Neural progenitor cell (in vitro differentiated cells): ENCODE measurements at regions not wholly inside any gene's neighbourhood (a gene's known extent, or its start where the extent isn't known, plus 50 kb on each side); places are given as distances from the start of the nearest gene placed in this dataset.

ENCODE experiments used
- DNase-seq: peaks from one replicate; pipeline ENCODE4 v3.0.0-alpha.2; 2016; ENCODE audit warnings: low spot score
- H2AFZ ChIP-seq: fragments of 200-600 bp; sonication (generic); replicated peaks from 2 replicates; pipeline ENCODE4 v1.6.1; 2016; ENCODE audit warnings: antibody characterized with exemption
- H3F3A ChIP-seq: fragments of 200-600 bp; sonication (generic); 2 replicates; pipeline ENCODE4 v1.6.1; 2016; ENCODE audit warnings: antibody characterized with exemption, low read depth
- H3K27ac ChIP-seq: fragments of 200-600 bp; sonication (generic); 2 replicates; pipeline ENCODE4 v1.5.1; 2016; ENCODE audit warnings: mild to moderate bottlenecking
- H3K27me3 ChIP-seq: fragments of 200-600 bp; sonication (generic); 2 replicates; pipeline ENCODE4 v1.6.1; 2016; ENCODE audit warnings: mild to moderate bottlenecking, moderate library complexity
- H3K36me3 ChIP-seq: fragments of 200-600 bp; sonication (generic); 2 replicates; pipeline ENCODE4 v1.5.1; 2016
- H3K4me1 ChIP-seq: fragments of 200-600 bp; sonication (generic); 2 replicates; pipeline ENCODE4 v1.6.1; 2016; ENCODE audit warnings: mixed run types
- H3K4me2 ChIP-seq: fragments of 200-600 bp; sonication (generic); 2 replicates; pipeline ENCODE4 v1.6.1; 2016
- H3K4me3 ChIP-seq: fragments of 200-600 bp; sonication (generic); 2 replicates; pipeline ENCODE4 v1.5.1; 2016
- H3K79me2 ChIP-seq: fragments of 200-600 bp; sonication (generic); 2 replicates; pipeline ENCODE4 v1.6.1; 2016; ENCODE audit warnings: low read depth
- H3K9ac ChIP-seq: fragments of 200-600 bp; sonication (generic); 2 replicates; pipeline ENCODE4 v1.6.1; 2016
- H3K9me3 ChIP-seq: fragments of 200-600 bp; sonication (generic); 2 replicates; pipeline ENCODE4 v1.5.1; 2016; ENCODE audit warnings: low read depth
- H4K20me1 ChIP-seq: fragments of 200-600 bp; sonication (generic); 2 replicates; pipeline ENCODE4 v1.6.1; 2016; ENCODE audit warnings: low read depth
- H3K27ac Mint-ChIP-seq: 3 replicates; pipeline ENCODE4 v1.8.0; 2021; ENCODE audit warnings: mixed read lengths
- H3K27me3 Mint-ChIP-seq: 2 replicates; pipeline ENCODE4 v1.8.0; 2022; ENCODE audit warnings: low read depth, mild to moderate bottlenecking, inconsistent platforms, moderate library complexity, mixed read lengths; ENCODE audit not compliant: insufficient read depth
- H3K36me3 Mint-ChIP-seq: 3 replicates; pipeline ENCODE4 v1.8.0; 2021; ENCODE audit warnings: mixed read lengths
- H3K4me1 Mint-ChIP-seq: 3 replicates; pipeline ENCODE4 v1.8.0; 2021; ENCODE audit warnings: mixed read lengths
- H3K4me3 Mint-ChIP-seq: 3 replicates; pipeline ENCODE4 v1.8.0; 2021; ENCODE audit warnings: mild to moderate bottlenecking, moderate library complexity, mixed read lengths
- H3K9me3 Mint-ChIP-seq: 3 replicates; pipeline ENCODE4 v1.8.0; 2020; ENCODE audit warnings: mixed read lengths
- EZH2 ChIP-seq: fragments of 200-600 bp; sonication (generic); IDR thresholded peaks from 2 replicates; pipeline ENCODE4 v1.6.1; 2017; ENCODE audit warnings: antibody characterized with exemption, mild to moderate bottlenecking, moderate library complexity
- EZH2phosphoT487 ChIP-seq: fragments of 200-600 bp; sonication (generic); IDR thresholded peaks from 2 replicates; pipeline ENCODE4 v1.6.1; 2017; ENCODE audit warnings: antibody characterized with exemption
- TF ChIP-seq, protein P1 (sequence below): fragments of 200-600 bp; sonication (generic); IDR thresholded peaks from 2 replicates; pipeline ENCODE4 v1.5.1; 2017; ENCODE audit warnings: antibody characterized with exemption, mild to moderate bottlenecking

DNA sequence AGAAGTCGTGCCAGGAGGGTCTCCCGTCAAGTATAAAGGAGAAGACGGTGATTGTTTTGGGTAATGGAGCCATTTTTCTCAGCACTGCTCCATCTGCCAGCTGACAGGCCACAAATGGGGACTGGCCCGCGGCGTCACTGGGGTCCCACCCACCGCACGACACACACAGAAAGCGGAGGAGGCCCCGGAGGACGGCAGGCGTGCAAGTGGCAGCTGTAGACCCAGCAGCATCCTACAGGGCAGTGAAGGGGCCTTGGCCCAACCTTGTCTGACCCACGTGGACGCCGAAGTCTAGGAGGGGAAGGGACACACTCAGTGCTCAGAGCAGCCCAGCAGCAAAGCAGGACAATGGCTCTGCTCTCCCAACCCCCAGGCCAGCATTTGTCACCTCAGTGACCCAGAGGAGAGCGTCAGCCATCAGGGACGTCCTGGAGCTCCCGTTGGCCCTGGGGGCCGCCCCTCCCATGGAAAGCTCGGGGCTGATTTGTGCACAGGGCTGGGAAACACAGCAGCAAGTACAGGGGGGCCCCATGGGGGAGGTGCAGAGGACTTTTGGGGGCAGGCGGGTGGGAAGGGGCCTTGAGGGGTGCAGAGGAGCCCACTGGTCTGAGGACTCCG, 644.4 kb downstream of the BRD1 start:
- Mint-ChIP-seq H3K27me3 (peaks cover 8% of the 10 kb centered on the region), H3K36me3 (no peaks in the 10 kb centered on the region), H3K9me3 (peaks cover 9% of the 10 kb centered on the region), H3K27ac (no peak overlapping the region), H3K4me3 (no peak overlapping the region), H3K4me1 (peaks cover 4% of the 10 kb centered on the region)
- H3K27me3 ChIP-seq = no peaks in the 10 kb centered on the region
- no peak overlapping the region for H3K4me2 ChIP-seq
- TF ChIP-seq EZH2 = no peak
- no peak overlapping the region for H2AFZ ChIP-seq
- no peaks in the 10 kb centered on the region for H3F3A ChIP-seq
- no peaks in the 10 kb centered on the region for H4K20me1 ChIP-seq
- no peak overlapping the region for H3K27ac ChIP-seq
- H3K79me2 ChIP-seq = no peaks in the 10 kb centered on the region
- H3K4me1 ChIP-seq = no peaks in the 10 kb centered on the region
- DNase-seq = no peak
- no peaks in the 10 kb centered on the region for H3K9me3 ChIP-seq
- H3K9ac ChIP-seq = no peak overlapping the region
- no peaks in the 10 kb centered on the region for H3K36me3 ChIP-seq
- H3K4me3 ChIP-seq = no peak overlapping the region

DNA sequence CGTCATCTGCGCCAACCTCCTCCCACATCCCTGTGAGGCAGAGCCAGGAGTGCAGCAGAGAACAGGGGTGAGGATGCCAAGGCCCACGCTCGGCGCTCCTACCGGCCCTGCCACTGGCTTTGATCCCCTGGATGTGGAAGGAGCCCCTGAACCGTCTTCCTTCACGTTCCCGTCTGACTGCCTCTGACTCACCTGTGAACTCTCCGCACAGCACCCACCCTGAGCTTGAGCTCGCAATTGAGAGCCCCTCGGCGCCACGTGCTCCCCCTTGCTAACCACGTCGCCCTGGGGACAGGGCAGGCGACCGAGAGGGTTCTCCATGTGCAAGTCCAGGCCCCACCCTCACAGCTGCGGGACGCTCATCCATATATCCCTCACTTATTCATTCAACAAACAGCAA, 645.3 kb downstream of the BRD1 start:
- Mint-ChIP-seq H3K36me3 (no peaks in the 10 kb centered on the region), H3K9me3 (peaks cover 4% of the 10 kb centered on the region), H3K4me3 (no peak overlapping the region), H3K4me1 (peaks cover 4% of the 10 kb centered on the region), H3K27ac (no peak overlapping the region), H3K27me3 (peaks cover 8% of the 10 kb centered on the region)
- H3K4me1 ChIP-seq = no peaks in the 10 kb centered on the region
- H3K9ac ChIP-seq = no peak overlapping the region
- no peak overlapping the region for H3K27ac ChIP-seq
- no peak overlapping the region for H3K4me3 ChIP-seq
- TF ChIP-seq, protein P1, sequence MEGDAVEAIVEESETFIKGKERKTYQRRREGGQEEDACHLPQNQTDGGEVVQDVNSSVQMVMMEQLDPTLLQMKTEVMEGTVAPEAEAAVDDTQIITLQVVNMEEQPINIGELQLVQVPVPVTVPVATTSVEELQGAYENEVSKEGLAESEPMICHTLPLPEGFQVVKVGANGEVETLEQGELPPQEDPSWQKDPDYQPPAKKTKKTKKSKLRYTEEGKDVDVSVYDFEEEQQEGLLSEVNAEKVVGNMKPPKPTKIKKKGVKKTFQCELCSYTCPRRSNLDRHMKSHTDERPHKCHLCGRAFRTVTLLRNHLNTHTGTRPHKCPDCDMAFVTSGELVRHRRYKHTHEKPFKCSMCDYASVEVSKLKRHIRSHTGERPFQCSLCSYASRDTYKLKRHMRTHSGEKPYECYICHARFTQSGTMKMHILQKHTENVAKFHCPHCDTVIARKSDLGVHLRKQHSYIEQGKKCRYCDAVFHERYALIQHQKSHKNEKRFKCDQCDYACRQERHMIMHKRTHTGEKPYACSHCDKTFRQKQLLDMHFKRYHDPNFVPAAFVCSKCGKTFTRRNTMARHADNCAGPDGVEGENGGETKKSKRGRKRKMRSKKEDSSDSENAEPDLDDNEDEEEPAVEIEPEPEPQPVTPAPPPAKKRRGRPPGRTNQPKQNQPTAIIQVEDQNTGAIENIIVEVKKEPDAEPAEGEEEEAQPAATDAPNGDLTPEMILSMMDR = no peak
- TF ChIP-seq EZH2phosphoT487 = no peak
- TF ChIP-seq EZH2 = no peak
- no peaks in the 10 kb centered on the region for H3K27me3 ChIP-seq
- no peaks in the 10 kb centered on the region for H3F3A ChIP-seq
- H3K9me3 ChIP-seq = no peaks in the 10 kb centered on the region
- H3K79me2 ChIP-seq = no peaks in the 10 kb centered on the region
- H2AFZ ChIP-seq = no peak overlapping the region
- H3K4me2 ChIP-seq = no peak overlapping the region
- DNase-seq = no peak
- H3K36me3 ChIP-seq = no peaks in the 10 kb centered on the region
- H4K20me1 ChIP-seq = no peaks in the 10 kb centered on the region

DNA sequence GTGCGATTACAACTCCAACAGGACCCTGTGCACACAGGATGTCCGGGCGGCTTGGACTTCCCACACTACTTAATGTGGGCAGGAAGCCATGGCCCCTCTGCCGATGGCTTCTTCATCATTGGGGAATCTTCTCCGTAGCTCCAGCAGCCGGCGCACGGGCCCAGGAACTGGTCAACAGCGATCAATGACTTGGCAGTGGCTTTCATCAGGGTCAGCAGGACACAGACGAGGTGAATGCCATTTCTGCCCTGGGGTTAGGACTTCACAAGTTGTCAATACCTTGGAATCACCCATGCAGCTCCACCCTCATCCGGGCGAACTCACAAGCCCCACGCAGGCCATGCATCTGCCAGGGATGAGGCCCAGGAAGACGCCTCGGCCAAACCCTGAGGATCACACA, 645.7 kb downstream of the BRD1 start:
- no peaks in the 10 kb centered on the region for H3K36me3 ChIP-seq
- no peak overlapping the region for H3K27ac ChIP-seq
- H3K9me3 Mint-ChIP-seq = peaks cover 2% of the 10 kb centered on the region
- H3K4me3 ChIP-seq = no peak overlapping the region
- DNase-seq = no peak
- peaks cover 4% of the 10 kb centered on the region for H3K4me1 Mint-ChIP-seq
- no peak overlapping the region for H3K9ac ChIP-seq
- no peak overlapping the region for H2AFZ ChIP-seq
- no peak overlapping the region for H3K4me3 Mint-ChIP-seq
- H3K27ac Mint-ChIP-seq = no peak overlapping the region
- no peak overlapping the region for H3K4me2 ChIP-seq
- H3F3A ChIP-seq = no peaks in the 10 kb centered on the region
- H3K36me3 Mint-ChIP-seq = no peaks in the 10 kb centered on the region
- H3K79me2 ChIP-seq = no peaks in the 10 kb centered on the region
- H3K27me3 Mint-ChIP-seq = peaks cover 8% of the 10 kb centered on the region
- TF ChIP-seq, protein P1 = no peak
- TF ChIP-seq EZH2 (no peak), EZH2phosphoT487 (no peak)
- no peaks in the 10 kb centered on the region for H4K20me1 ChIP-seq
- H3K9me3 ChIP-seq = no peaks in the 10 kb centered on the region
- no peaks in the 10 kb centered on the region for H3K27me3 ChIP-seq
- no peaks in the 10 kb centered on the region for H3K4me1 ChIP-seq

DNA sequence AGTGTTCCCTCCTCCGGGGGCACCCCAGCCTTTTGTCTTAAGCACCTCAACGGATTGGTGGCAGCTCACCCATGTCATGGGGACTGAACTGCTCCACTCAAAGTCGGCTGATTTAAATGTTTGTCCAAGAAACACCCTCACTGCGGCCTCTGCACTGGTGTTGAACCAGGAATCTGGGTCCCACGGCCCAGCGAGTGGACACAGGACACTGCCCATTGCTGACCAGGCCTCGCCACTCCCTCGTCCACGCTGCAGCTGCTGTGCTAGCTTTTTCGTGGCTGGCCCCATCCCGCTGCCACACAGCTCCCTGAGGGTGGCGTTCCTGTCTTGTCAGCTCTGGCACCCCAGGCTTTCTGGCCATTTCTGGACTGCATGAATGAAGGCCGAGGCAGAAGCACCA, 646.2 kb downstream of the BRD1 start:
- H3F3A ChIP-seq = no peaks in the 10 kb centered on the region
- no peak overlapping the region for H3K4me3 Mint-ChIP-seq
- peaks cover 4% of the 10 kb centered on the region for H3K4me1 Mint-ChIP-seq
- H3K27ac Mint-ChIP-seq = no peak overlapping the region
- H3K4me3 ChIP-seq = no peak overlapping the region
- no peaks in the 10 kb centered on the region for H3K9me3 ChIP-seq
- no peak overlapping the region for H2AFZ ChIP-seq
- no peak for TF ChIP-seq EZH2
- TF ChIP-seq, protein P1 = no peak
- TF ChIP-seq EZH2phosphoT487 = no peak
- H3K79me2 ChIP-seq = no peaks in the 10 kb centered on the region
- no peak overlapping the region for H3K9ac ChIP-seq
- H3K27me3 Mint-ChIP-seq = peaks cover 8% of the 10 kb centered on the region
- H3K4me2 ChIP-seq = no peak overlapping the region
- H3K27ac ChIP-seq = no peak overlapping the region
- H3K36me3 Mint-ChIP-seq = no peaks in the 10 kb centered on the region
- H3K27me3 ChIP-seq = no peaks in the 10 kb centered on the region
- no peaks in the 10 kb centered on the region for H3K36me3 ChIP-seq
- no peaks in the 10 kb centered on the region for H3K4me1 ChIP-seq
- no peaks in the 10 kb centered on the region for H3K9me3 Mint-ChIP-seq
- no peak for DNase-seq
- H4K20me1 ChIP-seq = no peaks in the 10 kb centered on the region
